Psoas muscle (tissue), 7 donors: ENCODE measurements at regions not wholly inside any gene's neighbourhood (a gene's known extent, or its start where the extent isn't known, plus 50 kb on each side); places are given as distances from the start of the nearest gene placed in this dataset.

Experiments used
- ATAC-seq, 4 donors: fragments of 200-7000 bp; cut with Tn5 transposase; one replicate each; pipeline ENCODE4 v1.9.1; 2020; ENCODE audit warnings: moderate library complexity in 3 of 4, mild to moderate bottlenecking in 2 of 4
- DNase-seq, 2 donors: peaks; one replicate each; pipeline ENCODE4 v3.0.0-alpha.2; 2020
- H3K27ac ChIP-seq: fragments of 200-600 bp; one replicate; pipeline ENCODE4 v1.8.0; 2022
- H3K27me3 ChIP-seq, 3 donors: fragments of 200-600 bp in 1 of 3; one replicate each; pipeline versions ENCODE4 v1.6.1 to v1.8.0; 2013 to 2022; ENCODE audit warnings: low read length in 2 of 3, mild to moderate bottlenecking in 2 of 3, moderate library complexity in 1 of 3; ENCODE audit not compliant: insufficient read depth in 3 of 3
- H3K36me3 ChIP-seq, 2 donors: fragments of 200-600 bp in 1 of 2; one replicate each; pipeline versions ENCODE4 v1.6.1 to v1.8.0; 2013 to 2022; ENCODE audit warnings: low read depth in 1 of 2, mild to moderate bottlenecking in 1 of 2, moderate library complexity in 1 of 2; ENCODE audit not compliant: insufficient read depth in 1 of 2
- H3K4me1 ChIP-seq: fragments of 200-600 bp; one replicate; pipeline ENCODE4 v1.8.0; 2022
- H3K4me3 ChIP-seq: fragments of 200-600 bp; one replicate; pipeline ENCODE4 v1.8.0; 2022; ENCODE audit warnings: mild to moderate bottlenecking
- H3K9me3 ChIP-seq: fragments of 200-600 bp; one replicate; pipeline ENCODE4 v1.8.0; 2022
- CTCF ChIP-seq: fragments of 200-600 bp; IDR thresholded peaks from one replicate; pipeline ENCODE4 v1.8.0; 2022; ENCODE audit warnings: antibody characterized with exemption
- WGBS, 3 donors: extraction: QIAGEN DNeasy Blood & Tissue Kit; methylation state at CpG; one replicate each; pipeline versions ENCODE4 v1.1.6 to v1.1.7; 2013; 5-methylcytosine and 5-hydroxymethylcytosine counted together
- intact Hi-C, 2 donors: fragments of 100-400 bp; cut with DNase I; formaldehyde crosslinking; loops; one replicate each; pipeline versions ENCODE4 v1.11.0 to v1.14.2; 2022
- donor health status: healthy with polysubstance abuse.
- donor health status: DM: no; HTN: no; CAD: no; lungs with moderate emphysema.
- donor health status: Bipolar disorder and iron deficiency.
- donor health status: healthy.
- donor health status: DM: yes; HTN: yes; CAD: no.
- donor health status: DM: no; HTN: no; CAD: no.
- donor health status: DM: yes; HTN: yes; CAD: no.

DNA sequence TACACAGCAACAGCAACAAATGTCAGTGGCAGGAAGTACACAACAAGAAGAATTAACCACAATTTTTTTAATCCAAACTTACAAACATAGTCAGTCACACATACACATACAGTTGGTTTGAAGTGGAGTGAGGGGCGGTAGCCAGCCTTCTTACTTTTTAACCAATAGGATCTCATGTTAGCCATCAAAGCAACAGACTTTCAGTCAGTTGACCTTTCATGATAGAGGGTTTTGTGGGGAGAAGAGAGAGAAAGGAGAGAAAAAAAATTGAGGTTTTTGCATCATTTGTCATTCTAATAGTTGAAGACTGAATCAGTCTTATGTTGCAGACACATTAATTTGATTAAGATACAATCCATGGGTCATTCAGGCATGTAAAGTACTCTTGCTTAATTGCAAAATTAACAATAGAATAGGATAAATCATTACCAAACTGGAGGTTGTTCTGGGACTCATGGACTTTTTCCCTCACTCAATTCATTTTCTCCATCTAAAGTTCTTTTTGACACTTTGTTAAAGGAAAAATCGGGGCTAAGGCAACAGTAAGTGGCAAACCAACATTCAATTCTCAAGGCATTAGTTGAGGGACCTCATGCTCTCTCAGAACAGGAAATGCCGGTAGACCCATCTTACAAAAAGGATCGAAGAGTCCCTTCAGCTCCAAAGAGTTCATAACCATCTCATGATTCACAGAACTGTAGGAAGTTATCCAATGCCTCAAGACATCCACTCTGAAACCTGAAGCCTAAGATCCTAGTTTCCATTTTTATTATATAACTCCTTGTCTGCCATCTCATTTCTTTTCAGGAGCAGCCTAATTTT, 159.5 kb upstream of the LPP start:
- DNase-seq (no peak), ATAC-seq (peak in 1 of 4 donors; percentile 38)
- Histone ChIP-seq H3K4me3 (no peak overlapping the region), H3K27ac (no peak overlapping the region), H3K9me3 (no peaks in the 10 kb centered on the region), H3K27me3 (no peaks in the 10 kb centered on the region), H3K4me1 (no peaks in the 10 kb centered on the region), H3K36me3 (no peaks in the 10 kb centered on the region)
- intact Hi-C loops, result no loop called here
- no peak for TF ChIP-seq CTCF
- WGBS, 3 donors, result 74 to 92% (median 79%) methylated on average over 4 of the region's 4 CpGs

- no peaks in the 10 kb centered on the region for H3K27me3 ChIP-seq
- no peaks in the 10 kb centered on the region for H3K9me3 ChIP-seq
- intact Hi-C loops, result no loop called here
- no peak for DNase-seq
- H3K36me3 ChIP-seq, result no peaks in the 10 kb centered on the region
- H3K4me1 ChIP-seq, result no peaks in the 10 kb centered on the region
- TF ChIP-seq CTCF, result no peak
- H3K27ac ChIP-seq, result no peak overlapping the region
- ATAC-seq, result no peak
- H3K4me3 ChIP-seq, result no peak overlapping the region
Observed at GRCh38 chr3:187995043-187995400, 158.9 kb upstream of the LPP start.

GRCh38 chr3:187995667-187996066, 158.3 kb upstream of the LPP start:
- no peaks in the 10 kb centered on the region for H3K4me1 ChIP-seq
- ATAC-seq, result no peak
- H3K9me3 ChIP-seq, result no peaks in the 10 kb centered on the region
- no peak overlapping the region for H3K27ac ChIP-seq
- H3K27me3 ChIP-seq, result no peaks in the 10 kb centered on the region
- intact Hi-C loops, result no loop called here
- no peak for DNase-seq
- TF ChIP-seq CTCF, result no peak
- H3K36me3 ChIP-seq, result no peaks in the 10 kb centered on the region
- no peak overlapping the region for H3K4me3 ChIP-seq

GRCh38 chr3:187996609-187997008, 157.3 kb upstream of the LPP start:
- H3K4me1 ChIP-seq, result no peaks in the 10 kb centered on the region
- 75 to 85% (median 80%) methylated on average over 2 of the region's 2 CpGs for WGBS, 3 donors
- H3K36me3 ChIP-seq, result no peaks in the 10 kb centered on the region
- no peak for DNase-seq
- no peak overlapping the region for H3K4me3 ChIP-seq
- TF ChIP-seq CTCF, result no peak
- intact Hi-C loops, result no loop called here
- no peaks in the 10 kb centered on the region for H3K9me3 ChIP-seq
- no peak overlapping the region for H3K27ac ChIP-seq
- H3K27me3 ChIP-seq, result no peaks in the 10 kb centered on the region
- no peak for ATAC-seq

- ATAC-seq (no peak), DNase-seq (no peak)
- 84 to 89% (median 86%) methylated on average over 5 of the region's 5 CpGs for WGBS, 3 donors
- H3K36me3 ChIP-seq, result no peaks in the 10 kb centered on the region
- no peak overlapping the region for H3K27ac ChIP-seq
- no peaks in the 10 kb centered on the region for H3K27me3 ChIP-seq
- intact Hi-C loops, result no loop called here
- H3K4me1 ChIP-seq, result no peaks in the 10 kb centered on the region
- no peak overlapping the region for H3K4me3 ChIP-seq
- no peaks in the 10 kb centered on the region for H3K9me3 ChIP-seq
- no peak for TF ChIP-seq CTCF
Observed at GRCh38 chr3:187997490-187997889, 156.5 kb upstream of the LPP start.
